WTC11 (cell line): ENCODE measurements at regions not wholly inside any gene's neighbourhood (a gene's known extent, or its start where the extent isn't known, plus 50 kb on each side); places are given as distances from the start of the nearest gene placed in this dataset.

Experiments used
- ATAC-seq: fragments of 200-7000 bp; cut with Tn5 transposase; 2 replicates; pipeline ENCODE4 v1.10.0; 2021; ENCODE audit warnings: mild to moderate bottlenecking, moderate library complexity
- CTCF ChIA-PET: fragments of 300-600 bp; sonication (Branson Sonifier 250); formaldehyde crosslinking; loops from one replicate; lab custom pipeline; 2021; ENCODE audit warnings: antibody characterized with exemption; lab: Charles Lee
- POLR2A ChIA-PET: fragments of 350-600 bp; sonication (Branson Sonifier 250); formaldehyde crosslinking; loops from one replicate; lab custom pipeline; 2021; ENCODE audit warnings: antibody characterized with exemption; lab: Charles Lee
- DNase-seq: peaks from one replicate; pipeline ENCODE4 v3.0.0; 2021; ENCODE audit warnings: low spot score
- H3K27ac Mint-ChIP-seq: 2 replicates; pipeline ENCODE4 v1.8.0; 2021; ENCODE audit warnings: mixed read lengths
- H3K27me3 Mint-ChIP-seq: 2 replicates; pipeline ENCODE4 v1.8.0; 2021; ENCODE audit warnings: low read depth, mild to moderate bottlenecking, moderate library complexity, mixed read lengths
- H3K36me3 Mint-ChIP-seq: 2 replicates; pipeline ENCODE4 v1.8.0; 2021; ENCODE audit warnings: mixed read lengths
- H3K4me1 Mint-ChIP-seq: 2 replicates; pipeline ENCODE4 v1.8.0; 2022; ENCODE audit warnings: mixed read lengths
- H3K4me3 Mint-ChIP-seq: 2 replicates; pipeline ENCODE4 v1.8.0; 2021; ENCODE audit warnings: mild to moderate bottlenecking, moderate library complexity, mixed read lengths
- H3K9me3 Mint-ChIP-seq: 2 replicates; pipeline ENCODE4 v1.8.0; 2021; ENCODE audit warnings: mixed read lengths
- CREB1 ChIP-seq: sonication (generic); formaldehyde crosslinking; IDR thresholded peaks from 2 replicates; pipeline ENCODE4 v1.8.0; 2023; ENCODE audit warnings: mild to moderate bottlenecking, missing genetic modification reagents
- ELF4 ChIP-seq: sonication (generic); formaldehyde crosslinking; IDR thresholded peaks from 2 replicates; pipeline ENCODE4 v1.8.1; 2022; ENCODE audit warnings: low read depth, mild to moderate bottlenecking, moderate library complexity, missing genetic modification reagents
- ERG ChIP-seq: fragments of 250-450 bp; sonication (Bioruptor Pico); IDR thresholded peaks from 2 replicates; pipeline ENCODE4 v1.8.0; 2021; ENCODE audit warnings: mild to moderate bottlenecking
- ESRRA ChIP-seq: sonication (generic); formaldehyde crosslinking; IDR thresholded peaks from 2 replicates; pipeline ENCODE4 v1.8.1; 2022; ENCODE audit warnings: mild to moderate bottlenecking, missing genetic modification reagents, borderline replicate concordance
- GTF2I ChIP-seq: fragments of 250-450 bp; sonication (Bioruptor Pico); conservative IDR thresholded peaks from 2 replicates; pipeline ENCODE4 v1.4.0; 2021; ENCODE audit warnings: mild to moderate bottlenecking
- HMGA2 ChIP-seq: fragments of 250-450 bp; sonication (Bioruptor Pico); IDR thresholded peaks from 2 replicates; pipeline ENCODE4 v1.4.0; 2021; ENCODE audit warnings: mild to moderate bottlenecking, moderate library complexity
- JUN ChIP-seq: sonication (generic); formaldehyde crosslinking; IDR thresholded peaks from 2 replicates; pipeline ENCODE4 v1.8.0; 2023; ENCODE audit warnings: mild to moderate bottlenecking, missing genetic modification reagents
- KAT7 ChIP-seq: sonication (generic); formaldehyde crosslinking; IDR thresholded peaks from 2 replicates; pipeline ENCODE4 v1.8.1; 2023; ENCODE audit warnings: missing genetic modification reagents, mild to moderate bottlenecking, borderline replicate concordance
- MXD4 ChIP-seq: fragments of 250-450 bp; sonication (Bioruptor Pico); IDR thresholded peaks from 2 replicates; pipeline ENCODE4 v1.8.0; 2021; ENCODE audit warnings: mild to moderate bottlenecking, moderate library complexity, borderline replicate concordance
- NFATC4 ChIP-seq: fragments of 250-450 bp; sonication (Bioruptor Pico); IDR thresholded peaks from 2 replicates; pipeline ENCODE4 v1.9.0; 2021; ENCODE audit warnings: mild to moderate bottlenecking
- TEAD1 ChIP-seq: sonication (generic); formaldehyde crosslinking; IDR thresholded peaks from 2 replicates; pipeline ENCODE4 v1.8.0; 2022; ENCODE audit warnings: mild to moderate bottlenecking, missing genetic modification reagents
- ZBTB21 ChIP-seq: sonication (generic); formaldehyde crosslinking; IDR thresholded peaks from 2 replicates; pipeline ENCODE4 v1.8.1; 2023; ENCODE audit warnings: mild to moderate bottlenecking, missing genetic modification reagents, borderline replicate concordance
- ZNF138 ChIP-seq: sonication (generic); formaldehyde crosslinking; conservative IDR thresholded peaks from 2 replicates; pipeline ENCODE4 v1.8.1; 2022; ENCODE audit warnings: mild to moderate bottlenecking, moderate library complexity, missing genetic modification reagents
- ZNF263 ChIP-seq: sonication (generic); formaldehyde crosslinking; IDR thresholded peaks from 2 replicates; pipeline ENCODE4 v1.8.1; 2022; ENCODE audit warnings: low read depth, mild to moderate bottlenecking, moderate library complexity, missing genetic modification reagents
- ZNF317 ChIP-seq: sonication (generic); formaldehyde crosslinking; IDR thresholded peaks from 2 replicates; pipeline ENCODE4 v1.8.1; 2023; ENCODE audit warnings: low read depth, mild to moderate bottlenecking, moderate library complexity, missing genetic modification reagents, borderline replicate concordance
- ZNF396 ChIP-seq: fragments of 250-450 bp; sonication (Bioruptor Pico); IDR thresholded peaks from 2 replicates; pipeline ENCODE4 v1.8.0; 2021; ENCODE audit warnings: mild to moderate bottlenecking, moderate library complexity, borderline replicate concordance
- TF ChIP-seq, protein P1 (sequence below): sonication (generic); formaldehyde crosslinking; IDR thresholded peaks from 2 replicates; pipeline ENCODE4 v1.8.1; 2022; ENCODE audit warnings: mild to moderate bottlenecking, moderate library complexity, missing genetic modification reagents
- TF ChIP-seq, protein P2 (sequence below): fragments of 250-450 bp; sonication (Bioruptor Pico); conservative IDR thresholded peaks from 2 replicates; pipeline ENCODE4 v1.9.0; 2021; ENCODE audit warnings: mild to moderate bottlenecking
- TF ChIP-seq, protein P3 (sequence below): sonication (generic); formaldehyde crosslinking; IDR thresholded peaks from 2 replicates; pipeline ENCODE4 v1.8.0; 2022; ENCODE audit warnings: mild to moderate bottlenecking, missing genetic modification reagents
- TF ChIP-seq, protein P4 (sequence below): sonication (generic); formaldehyde crosslinking; IDR thresholded peaks from 2 replicates; pipeline ENCODE4 v1.8.1; 2023; ENCODE audit warnings: mild to moderate bottlenecking, missing genetic modification reagents, borderline replicate concordance

DNA sequence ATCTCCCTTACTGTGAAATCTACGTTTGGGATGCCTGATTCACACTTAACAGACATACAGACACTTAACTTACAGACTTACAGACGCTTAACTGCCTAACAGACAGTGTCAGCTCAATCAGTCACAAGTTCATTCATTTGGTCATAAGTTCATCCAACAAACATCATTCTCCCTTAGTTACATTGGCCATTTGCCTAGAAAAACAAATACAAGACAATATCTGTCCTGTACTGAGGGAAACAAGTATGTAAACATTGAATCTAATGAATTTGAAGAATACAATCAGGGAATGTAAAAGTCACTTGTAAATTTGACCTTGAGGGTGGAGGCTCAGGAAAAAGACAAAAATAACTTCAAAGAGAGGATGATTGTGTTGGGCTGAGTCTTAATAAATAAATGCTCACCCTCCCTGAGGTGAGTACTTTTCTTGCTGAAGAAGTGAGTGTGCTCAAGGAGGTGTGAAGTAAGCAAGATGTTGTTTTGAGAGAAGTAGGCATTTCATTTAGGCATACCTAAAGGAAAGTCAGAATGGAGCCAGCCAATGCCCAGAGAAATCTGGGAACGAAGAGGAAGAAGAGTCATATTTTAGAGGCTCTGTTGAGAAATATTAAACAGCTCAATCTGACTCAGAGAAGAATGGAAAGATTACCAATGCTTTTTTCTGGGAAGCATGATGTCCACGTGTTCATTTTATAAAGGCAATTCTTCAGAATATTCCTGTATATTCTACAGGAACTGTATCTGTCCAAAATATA, 958.4 kb upstream of the SLC10A2 start (continued):
- TF ChIP-seq ELF4 (no peak), ZNF396 (CRISPR knock-in tag) (no peak), KAT7 (CRISPR knock-in tag) (no peak), ERG (CRISPR knock-in tag) (no peak)
- TF ChIP-seq, all 79 proteins: peak for 0

DNA sequence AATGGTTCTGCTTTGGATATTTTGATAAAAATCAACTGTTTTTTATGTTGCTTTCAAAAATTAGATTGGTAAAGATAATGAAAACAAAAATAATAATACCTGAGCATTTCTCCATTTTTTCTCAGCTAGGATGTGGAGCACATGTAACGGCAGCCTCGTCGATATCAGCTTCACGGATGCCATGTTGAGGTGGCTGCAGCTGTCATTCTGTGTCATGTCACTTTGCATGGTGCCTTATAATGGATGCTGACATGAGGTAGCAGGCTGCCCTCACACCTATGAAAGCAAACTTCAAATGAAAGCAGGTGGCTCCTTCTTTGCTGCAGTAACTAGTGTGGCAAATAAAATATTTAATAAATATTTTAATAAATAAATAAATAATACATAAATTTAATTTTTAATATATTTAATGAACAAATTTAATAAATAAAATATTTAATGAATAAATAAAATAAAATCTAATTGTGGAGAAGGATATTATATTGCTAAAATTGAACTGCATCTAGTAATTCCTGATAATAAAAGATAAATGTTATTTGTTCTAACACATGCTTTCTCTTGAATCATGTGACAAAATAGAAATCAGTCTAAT, 955.7 kb upstream of the SLC10A2 start:
- Mint-ChIP-seq H3K4me1 (no peaks in the 10 kb centered on the region), H3K27ac (no peak overlapping the region), H3K9me3 (no peaks in the 10 kb centered on the region), H3K27me3 (no peaks in the 10 kb centered on the region), H3K36me3 (no peaks in the 10 kb centered on the region), H3K4me3 (no peak overlapping the region)
- TF ChIP-seq CREB1 (CRISPR knock-in tag) (no peak), HMGA2 (peak; percentile 98)
- ATAC-seq: no peak
- ChIA-PET CTCF (no interaction called here), POLR2A (no interaction called here)
- DNase-seq: no peak

DNA sequence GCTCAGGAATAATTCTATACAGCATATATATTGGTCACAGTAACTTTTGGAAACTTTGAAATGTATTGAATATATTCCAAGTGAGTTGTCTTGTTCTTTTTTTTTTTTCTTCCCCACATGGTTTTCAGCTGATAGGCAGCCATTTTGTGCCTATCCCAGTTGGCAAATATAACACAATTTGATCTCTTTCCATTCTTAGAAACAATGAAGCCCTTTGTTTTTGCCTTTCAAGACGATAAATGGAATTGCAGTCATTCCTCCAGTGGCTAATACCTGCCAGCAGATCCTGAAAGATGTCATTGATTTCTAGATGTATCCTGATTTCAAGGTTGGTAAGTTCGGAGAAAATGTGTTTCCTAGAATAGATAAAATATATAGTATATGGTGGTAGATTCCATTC, 951.1 kb upstream of the SLC10A2 start:
- H3K4me1 Mint-ChIP-seq: peaks cover 7% of the 10 kb centered on the region
- no peak for ATAC-seq
- no peaks in the 10 kb centered on the region for H3K36me3 Mint-ChIP-seq
- POLR2A ChIA-PET: no interaction called here
- TF ChIP-seq ZBTB21 (CRISPR knock-in tag): no peak
- CTCF ChIA-PET: no interaction called here
- H3K27me3 Mint-ChIP-seq: no peaks in the 10 kb centered on the region
- no peak overlapping the region for H3K4me3 Mint-ChIP-seq
- no peak overlapping the region; the same call in 1 of the 2 replicates for H3K27ac Mint-ChIP-seq
- peaks cover 3% of the 10 kb centered on the region; the same call in 1 of the 2 replicates for H3K9me3 Mint-ChIP-seq
- DNase-seq: no peak

- no peak overlapping the region for H3K27ac Mint-ChIP-seq
- TF ChIP-seq MXD4 (CRISPR knock-in tag): no peak
- TF ChIP-seq, protein P1, sequence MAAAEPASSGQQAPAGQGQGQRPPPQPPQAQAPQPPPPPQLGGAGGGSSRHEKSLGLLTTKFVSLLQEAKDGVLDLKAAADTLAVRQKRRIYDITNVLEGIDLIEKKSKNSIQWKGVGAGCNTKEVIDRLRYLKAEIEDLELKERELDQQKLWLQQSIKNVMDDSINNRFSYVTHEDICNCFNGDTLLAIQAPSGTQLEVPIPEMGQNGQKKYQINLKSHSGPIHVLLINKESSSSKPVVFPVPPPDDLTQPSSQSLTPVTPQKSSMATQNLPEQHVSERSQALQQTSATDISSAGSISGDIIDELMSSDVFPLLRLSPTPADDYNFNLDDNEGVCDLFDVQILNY: no peak
- TF ChIP-seq GTF2I (CRISPR knock-in tag): no peak
- TF ChIP-seq ZNF317 (CRISPR knock-in tag): no peak
- TF ChIP-seq, protein P2, sequence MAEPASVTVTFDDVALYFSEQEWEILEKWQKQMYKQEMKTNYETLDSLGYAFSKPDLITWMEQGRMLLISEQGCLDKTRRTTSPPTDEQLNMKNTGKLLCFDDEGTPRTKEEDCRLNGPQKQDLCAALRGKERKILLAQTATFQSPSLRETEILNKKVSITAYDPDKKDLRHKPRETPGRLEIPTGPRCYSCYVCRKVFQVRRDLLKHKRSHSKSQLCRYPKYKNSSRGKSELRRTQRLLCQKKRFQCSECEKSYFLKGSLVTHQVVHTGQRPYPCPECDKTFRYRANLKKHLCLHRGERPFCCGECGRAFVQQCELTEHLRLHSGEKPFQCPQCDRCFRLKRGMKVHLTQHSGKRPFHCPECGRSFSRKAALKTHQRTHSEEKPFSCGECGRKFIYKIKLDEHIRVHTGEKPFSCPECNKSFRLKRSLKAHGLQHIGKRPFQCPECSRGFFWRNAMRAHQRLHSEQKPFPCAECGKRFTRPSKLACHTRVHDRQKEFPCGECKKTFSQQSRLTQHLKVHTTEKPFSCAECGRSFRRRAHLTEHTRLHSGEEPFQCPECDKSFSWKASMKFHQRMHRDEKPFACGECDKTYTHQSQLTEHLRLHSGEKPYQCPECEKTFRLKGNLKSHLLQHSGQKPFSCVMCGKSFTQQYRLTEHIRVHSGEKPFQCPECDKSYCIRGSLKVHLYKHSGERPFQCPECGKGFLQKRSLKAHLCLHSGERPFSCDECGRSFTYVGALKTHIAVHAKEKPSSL (CRISPR knock-in tag): no peak
- TF ChIP-seq, protein P3, sequence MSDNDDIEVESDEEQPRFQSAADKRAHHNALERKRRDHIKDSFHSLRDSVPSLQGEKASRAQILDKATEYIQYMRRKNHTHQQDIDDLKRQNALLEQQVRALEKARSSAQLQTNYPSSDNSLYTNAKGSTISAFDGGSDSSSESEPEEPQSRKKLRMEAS: no peak
- no peak for TF ChIP-seq KAT7 (CRISPR knock-in tag)
- no peak for TF ChIP-seq ZNF138
- no peak for TF ChIP-seq TEAD1 (CRISPR knock-in tag)
- TF ChIP-seq, protein P4, sequence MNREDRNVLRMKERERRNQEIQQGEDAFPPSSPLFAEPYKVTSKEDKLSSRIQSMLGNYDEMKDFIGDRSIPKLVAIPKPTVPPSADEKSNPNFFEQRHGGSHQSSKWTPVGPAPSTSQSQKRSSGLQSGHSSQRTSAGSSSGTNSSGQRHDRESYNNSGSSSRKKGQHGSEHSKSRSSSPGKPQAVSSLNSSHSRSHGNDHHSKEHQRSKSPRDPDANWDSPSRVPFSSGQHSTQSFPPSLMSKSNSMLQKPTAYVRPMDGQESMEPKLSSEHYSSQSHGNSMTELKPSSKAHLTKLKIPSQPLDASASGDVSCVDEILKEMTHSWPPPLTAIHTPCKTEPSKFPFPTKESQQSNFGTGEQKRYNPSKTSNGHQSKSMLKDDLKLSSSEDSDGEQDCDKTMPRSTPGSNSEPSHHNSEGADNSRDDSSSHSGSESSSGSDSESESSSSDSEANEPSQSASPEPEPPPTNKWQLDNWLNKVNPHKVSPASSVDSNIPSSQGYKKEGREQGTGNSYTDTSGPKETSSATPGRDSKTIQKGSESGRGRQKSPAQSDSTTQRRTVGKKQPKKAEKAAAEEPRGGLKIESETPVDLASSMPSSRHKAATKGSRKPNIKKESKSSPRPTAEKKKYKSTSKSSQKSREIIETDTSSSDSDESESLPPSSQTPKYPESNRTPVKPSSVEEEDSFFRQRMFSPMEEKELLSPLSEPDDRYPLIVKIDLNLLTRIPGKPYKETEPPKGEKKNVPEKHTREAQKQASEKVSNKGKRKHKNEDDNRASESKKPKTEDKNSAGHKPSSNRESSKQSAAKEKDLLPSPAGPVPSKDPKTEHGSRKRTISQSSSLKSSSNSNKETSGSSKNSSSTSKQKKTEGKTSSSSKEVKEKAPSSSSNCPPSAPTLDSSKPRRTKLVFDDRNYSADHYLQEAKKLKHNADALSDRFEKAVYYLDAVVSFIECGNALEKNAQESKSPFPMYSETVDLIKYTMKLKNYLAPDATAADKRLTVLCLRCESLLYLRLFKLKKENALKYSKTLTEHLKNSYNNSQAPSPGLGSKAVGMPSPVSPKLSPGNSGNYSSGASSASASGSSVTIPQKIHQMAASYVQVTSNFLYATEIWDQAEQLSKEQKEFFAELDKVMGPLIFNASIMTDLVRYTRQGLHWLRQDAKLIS (CRISPR knock-in tag): no peak
- TF ChIP-seq ZNF263 (CRISPR knock-in tag): no peak
- no peak for TF ChIP-seq JUN (CRISPR knock-in tag)
- TF ChIP-seq ESRRA (CRISPR knock-in tag): no peak
- no peak for TF ChIP-seq NFATC4
Measured at GRCh38 chr13:104015646-104016396, 949.6 kb upstream of the SLC10A2 start.

More at GRCh38 chr13:104015646-104016396, 949.6 kb upstream of the SLC10A2 start:
- Mint-ChIP-seq H3K27me3 (no peaks in the 10 kb centered on the region), H3K9me3 (peaks cover 3% of the 10 kb centered on the region; the same call in 1 of the 2 replicates), H3K4me3 (no peak overlapping the region), H3K36me3 (no peaks in the 10 kb centered on the region), H3K4me1 (peaks cover 18% of the 10 kb centered on the region)
- ChIA-PET POLR2A (no interaction called here), CTCF (no interaction called here)
- DNase-seq (no peak), ATAC-seq (no peak)
